HCT116 (cell line): ENCODE measurements at regions not wholly inside any gene's neighbourhood (a gene's known extent, or its start where the extent isn't known, plus 50 kb on each side); places are given as distances from the start of the nearest gene placed in this dataset.

Experiments used
- ATAC-seq: fragments of 200-7000 bp; cut with Tn5 transposase; 2 replicates; pipeline ENCODE4 v1.9.1; 2020; ENCODE audit warnings: mild to moderate bottlenecking, moderate library complexity
- BruUV-seq: library from RNA; stranded (reverse); fragments of 400-500 nt; replicated peaks from 2 replicates; lab custom pipeline; 2021; lab: Mats Ljungman, UMichigan
- CTCF ChIA-PET: fragments of 300-600 bp; sonication (Branson Sonifier 250); formaldehyde crosslinking; loops from one replicate; lab custom pipeline; 2021; ENCODE audit warnings: antibody characterized with exemption; lab: Charles Lee
- POLR2A ChIA-PET: fragments of 300-600, 350-600 bp; sonication (Branson Sonifier 250); formaldehyde crosslinking; loops from one replicate; lab custom pipeline; 2021; ENCODE audit warnings: antibody characterized with exemption; lab: Charles Lee
- RAD21 ChIA-PET, 2 experiments: fragments of 300-600 bp; sonication (Branson Sonifier 250); formaldehyde crosslinking; loops; one replicate each; lab custom pipeline; 2023; ENCODE audit warnings: low total read pairs in 2 of 2; ENCODE audit not compliant: uncharacterized antibody in 2 of 2, unreplicated experiment in 2 of 2, low non-redundant PET in 1 of 2; lab: Charles Lee
- DNase-seq: peaks from one replicate; pipeline ENCODE4 v3.0.0-alpha.2; 2010; ENCODE audit warnings: low read depth, low spot score
- H2AFZ ChIP-seq: fragments of 200-600 bp; shearing (Covaris generic), sonication (generic); 2 replicates; pipeline ENCODE4 v1.6.1; 2017; ENCODE audit warnings: low read depth, mixed run types, mixed read lengths, antibody characterized with exemption, low read length; ENCODE audit not compliant: poor library complexity, severe bottlenecking
- H3K27ac ChIP-seq: 2 replicates; pipeline ENCODE4 v1.5.1; 2012; ENCODE audit warnings: low read depth, low read length
- H3K27me3 ChIP-seq: fragments of 200-600 bp; sonication (generic); 2 replicates; pipeline ENCODE4 v1.6.1; 2016; ENCODE audit warnings: mixed run types, low read length, mixed read lengths; ENCODE audit not compliant: insufficient read depth
- H3K36me3 ChIP-seq, 2 experiments: fragments of 200-500 bp in 1 of 2; fragments of 200-600 bp in 1 of 2; sonication (Bioruptor generic) in 1 of 2; sonication (generic) in 1 of 2; 2 replicates each; pipeline versions ENCODE4 v1.5.1 to v1.6.1; 2014 to 2016; ENCODE audit warnings: low read length in 2 of 2, inconsistent platforms in 1 of 2, mixed read lengths in 1 of 2, mixed run types in 1 of 2; ENCODE audit not compliant: insufficient read depth in 2 of 2, control insufficient read depth in 1 of 2
- H3K4me1 ChIP-seq, 2 experiments: fragments of 200-600 bp in 1 of 2; sonication (generic) in 1 of 2; 2 replicates each; pipeline versions ENCODE4 v1.5.1 to v1.6.1; 2012 to 2017; ENCODE audit warnings: low read length in 2 of 2, inconsistent platforms in 1 of 2, mild to moderate bottlenecking in 1 of 2, mixed read lengths in 1 of 2, mixed run types in 1 of 2, moderate library complexity in 1 of 2; ENCODE audit not compliant: insufficient read depth in 2 of 2, control insufficient read depth in 1 of 2
- H3K4me2 ChIP-seq: fragments of 200-600 bp; sonication (generic); 2 replicates; pipeline ENCODE4 v1.6.1; 2017; ENCODE audit warnings: mixed run types, low read length, mixed read lengths
- H3K4me3 ChIP-seq, 2 experiments: fragments of 200-600 bp in 1 of 2; sonication (generic) in 1 of 2; replicated peaks in 1 of 2; 2 replicates each; pipeline ENCODE4 v1.5.1; 2011 to 2016; ENCODE audit warnings: low read length in 2 of 2, control low read depth in 1 of 2, low read depth in 1 of 2, mild to moderate bottlenecking in 1 of 2, mixed read lengths in 1 of 2, mixed run types in 1 of 2
- H3K79me2 ChIP-seq: fragments of 200-600 bp; sonication (generic); 2 replicates; pipeline ENCODE4 v1.6.1; 2017; ENCODE audit warnings: mild to moderate bottlenecking, mixed run types, low read length, moderate library complexity, mixed read lengths; ENCODE audit not compliant: insufficient read depth
- H3K9ac ChIP-seq: fragments of 200-600 bp; sonication (generic); 2 replicates; pipeline ENCODE4 v1.6.1; 2016; ENCODE audit warnings: low read length, mixed read lengths
- H3K9me2 ChIP-seq: fragments of 200-600 bp; sonication (generic), shearing (Covaris generic); 2 replicates; pipeline ENCODE4 v1.6.1; 2017; ENCODE audit warnings: mixed run types, mild to moderate bottlenecking, moderate library complexity; ENCODE audit not compliant: insufficient read depth
- H3K9me3 ChIP-seq, 2 experiments: fragments of 200-500 bp in 1 of 2; fragments of 200-600 bp in 1 of 2; sonication (Bioruptor generic) in 1 of 2; sonication (generic) in 1 of 2; 2 replicates each; pipeline ENCODE4 v1.6.1; 2014 to 2017; ENCODE audit warnings: low read length in 2 of 2, mixed read lengths in 2 of 2, inconsistent platforms in 1 of 2, low read depth in 1 of 2, mild to moderate bottlenecking in 1 of 2, mixed run types in 1 of 2, moderate library complexity in 1 of 2; ENCODE audit not compliant: control insufficient read depth in 1 of 2, insufficient read depth in 1 of 2
- H4K20me1 ChIP-seq: fragments of 200-600 bp; sonication (generic), shearing (Covaris generic); 2 replicates; pipeline ENCODE4 v1.6.1; 2017; ENCODE audit warnings: mixed run types, mild to moderate bottlenecking, moderate library complexity; ENCODE audit not compliant: insufficient read depth
- CEBPB ChIP-seq: IDR thresholded peaks from 2 replicates; pipeline ENCODE4 v1.6.1; 2012; ENCODE audit warnings: low read depth
- ELF1 ChIP-seq: IDR thresholded peaks from 2 replicates; pipeline ENCODE4 v1.6.1; 2012; ENCODE audit warnings: low read depth, borderline replicate concordance
- EZH2phosphoT487 ChIP-seq: fragments of 200-600 bp; IDR thresholded peaks from 2 replicates; pipeline ENCODE4 v1.6.1; 2018; ENCODE audit warnings: antibody characterized with exemption, borderline replicate concordance
- RAD21 ChIP-seq: IDR thresholded peaks from 2 replicates; pipeline ENCODE4 v1.6.1; 2012; ENCODE audit warnings: low read depth, mild to moderate bottlenecking
- intact Hi-C: fragments of 100-400 bp; cut with micrococcal nuclease; formaldehyde crosslinking; loops from 2 replicates; pipeline ENCODE4 v1.10.0; 2022
- TF ChIP-seq, protein P1 (sequence below), 3 experiments: fragments of 200-600 bp in 1 of 3; sonication (generic) in 1 of 3; IDR thresholded peaks in 2 of 3; conservative IDR thresholded peaks in 1 of 3; 2 replicates each; pipeline ENCODE4 v1.5.1; 2012 to 2017; ENCODE audit warnings: low read depth in 2 of 3, low read length in 2 of 3, antibody characterized with exemption in 1 of 3, borderline replicate concordance in 1 of 3, control low read depth in 1 of 3, mild to moderate bottlenecking in 1 of 3, mixed read lengths in 1 of 3, mixed run types in 1 of 3, moderate library complexity in 1 of 3; ENCODE audit not compliant: insufficient read depth in 1 of 3

DNA sequence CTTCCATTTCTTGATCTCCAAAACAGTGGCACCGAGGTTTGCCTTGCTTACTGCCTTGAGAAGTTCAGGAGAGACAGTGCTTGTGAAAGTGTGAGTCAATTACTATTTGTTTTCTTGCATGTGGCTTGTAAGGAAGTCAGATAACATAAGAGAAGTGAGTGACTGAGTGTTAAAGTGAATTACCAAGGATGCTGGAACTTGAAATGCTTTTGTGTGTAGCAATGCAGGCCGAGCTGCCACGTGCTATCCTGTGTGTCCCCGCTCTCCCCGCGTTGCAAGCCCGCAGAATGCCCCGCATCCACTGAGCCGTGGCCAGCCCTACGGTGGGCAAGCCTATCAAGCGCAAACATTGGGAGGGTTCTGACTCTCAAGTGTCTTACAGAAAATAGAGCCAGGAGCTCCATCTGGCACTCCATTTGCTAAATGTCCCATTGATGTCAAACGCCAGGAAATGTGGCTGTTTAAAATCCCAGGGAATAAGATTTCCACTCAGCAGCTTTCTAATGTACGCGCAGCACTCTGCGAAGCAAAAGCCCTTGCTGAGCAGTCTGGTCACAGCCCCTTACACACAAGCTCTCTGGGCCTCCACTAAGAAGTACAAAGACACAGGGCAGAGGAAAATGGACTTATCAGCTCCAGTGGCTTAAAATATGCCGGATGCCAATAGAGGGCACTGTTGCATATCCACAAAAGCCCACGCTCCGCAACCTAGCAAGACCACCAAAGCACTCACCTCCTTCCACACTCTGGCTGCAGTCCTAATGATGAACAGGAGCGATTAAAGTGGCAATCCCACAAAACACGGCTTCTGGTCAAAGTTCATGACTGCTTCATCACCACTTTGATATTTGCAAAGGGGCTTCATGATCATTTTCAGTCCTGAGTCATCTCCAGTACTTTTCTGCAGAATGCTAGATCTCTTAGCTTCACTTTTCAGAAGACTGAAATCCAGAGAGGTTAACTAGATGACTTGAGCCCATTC lies 158.0 kb upstream of the ITGB1 start:
- BruUV-seq: no TSS peak
- TF ChIP-seq RAD21 (peak; percentile 74), ELF1 (no peak)
- TF ChIP-seq, protein P1, sequence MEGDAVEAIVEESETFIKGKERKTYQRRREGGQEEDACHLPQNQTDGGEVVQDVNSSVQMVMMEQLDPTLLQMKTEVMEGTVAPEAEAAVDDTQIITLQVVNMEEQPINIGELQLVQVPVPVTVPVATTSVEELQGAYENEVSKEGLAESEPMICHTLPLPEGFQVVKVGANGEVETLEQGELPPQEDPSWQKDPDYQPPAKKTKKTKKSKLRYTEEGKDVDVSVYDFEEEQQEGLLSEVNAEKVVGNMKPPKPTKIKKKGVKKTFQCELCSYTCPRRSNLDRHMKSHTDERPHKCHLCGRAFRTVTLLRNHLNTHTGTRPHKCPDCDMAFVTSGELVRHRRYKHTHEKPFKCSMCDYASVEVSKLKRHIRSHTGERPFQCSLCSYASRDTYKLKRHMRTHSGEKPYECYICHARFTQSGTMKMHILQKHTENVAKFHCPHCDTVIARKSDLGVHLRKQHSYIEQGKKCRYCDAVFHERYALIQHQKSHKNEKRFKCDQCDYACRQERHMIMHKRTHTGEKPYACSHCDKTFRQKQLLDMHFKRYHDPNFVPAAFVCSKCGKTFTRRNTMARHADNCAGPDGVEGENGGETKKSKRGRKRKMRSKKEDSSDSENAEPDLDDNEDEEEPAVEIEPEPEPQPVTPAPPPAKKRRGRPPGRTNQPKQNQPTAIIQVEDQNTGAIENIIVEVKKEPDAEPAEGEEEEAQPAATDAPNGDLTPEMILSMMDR (IDR thresholded peaks at IDR 0.05 in 2 of 3, conservative IDR thresholded peaks at IDR 0.05 in 1 of 3; ENCODE audit: borderline replicate concordance in 1 of 3, insufficient read depth in 1 of 3, low read depth in 2 of 3, low read length in 2 of 3): peak; percentile 59 to 73 (median 71); a peak in 5 of 6 replicates
- TF ChIP-seq, all 23 proteins: peak for 2
- H3K9me2 ChIP-seq: no peaks in the 10 kb centered on the region
- no peaks in the 10 kb centered on the region for H3K79me2 ChIP-seq
- no peaks in the 10 kb centered on the region for H3K9me3 ChIP-seq
- ATAC-seq (peak; percentile 90), DNase-seq (peak; percentile 41)
- no peak overlapping the region for H3K4me2 ChIP-seq
- ChIA-PET RAD21 (interaction anchor here (1.0 to 1.2 kb wide), 2 partner anchors 40 kb away, joined by 3 to 5 read pairs; no protein-coding TSS in a partner anchor), CTCF (interaction anchor here (0.5 to 1.8 kb wide), 22 partner anchors 9 to 1023 kb away, joined by 3 to 7 read pairs (median 4); no protein-coding TSS in a partner anchor), POLR2A (interaction anchor here (1.4 kb wide), 1 partner anchor 11 kb away, joined by 5 read pairs; no protein-coding TSS in a partner anchor)
- H4K20me1 ChIP-seq: no peaks in the 10 kb centered on the region
- intact Hi-C loops: no loop called here
- no peak overlapping the region for H2AFZ ChIP-seq
- H3K4me3 ChIP-seq: no peak overlapping the region
- no peak overlapping the region for H3K9ac ChIP-seq
- no peak overlapping the region for H3K27ac ChIP-seq
- no peaks in the 10 kb centered on the region for H3K36me3 ChIP-seq
- no peaks in the 10 kb centered on the region for H3K27me3 ChIP-seq
- peaks cover 0 to 6% of the 10 kb centered on the region in 2 experiments; a peak in 1 of 4 replicates for H3K4me1 ChIP-seq

DNA sequence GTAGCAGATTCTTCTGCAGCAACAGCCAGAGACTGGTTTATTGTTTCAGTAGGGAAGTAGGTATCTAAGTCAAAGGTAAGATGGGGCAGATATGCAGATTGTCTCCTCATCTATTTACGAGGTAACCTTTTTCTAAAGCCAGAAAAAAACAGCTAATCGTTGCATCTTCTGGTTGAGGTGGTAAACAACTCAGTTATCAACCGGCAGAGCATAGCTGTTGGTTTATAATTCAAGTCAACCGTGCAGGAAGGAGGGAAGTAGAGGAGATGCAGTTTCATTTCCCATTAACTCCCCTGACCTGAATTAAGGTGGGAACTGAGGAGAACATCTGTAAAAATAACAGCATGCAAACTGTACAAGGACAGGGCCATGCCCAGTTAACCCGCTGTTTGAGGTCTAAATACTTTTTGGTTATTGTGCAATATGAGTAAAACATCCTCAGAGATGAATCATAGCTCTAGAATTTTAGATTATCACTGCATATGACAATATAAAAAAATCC lies 156.5 kb upstream of the ITGB1 start:
- Histone ChIP-seq H3K27me3 (no peaks in the 10 kb centered on the region), H3K4me2 (no peak overlapping the region), H3K9me3 (no peaks in the 10 kb centered on the region), H3K9ac (no peak overlapping the region), H3K4me1 (peaks cover 0 to 6% of the 10 kb centered on the region in 2 experiments; a peak in 1 of 4 replicates), H3K27ac (no peak overlapping the region), H3K79me2 (no peaks in the 10 kb centered on the region), H3K4me3 (no peak overlapping the region), H3K36me3 (no peaks in the 10 kb centered on the region), H4K20me1 (no peaks in the 10 kb centered on the region), H3K9me2 (no peaks in the 10 kb centered on the region), H2AFZ (no peak overlapping the region)
- DNase-seq (no peak), ATAC-seq (no peak)
- RAD21 ChIA-PET: no interaction called here
- 0 out of 2 replicates have a peak, but pooled peaks have one; percentile 42 for TF ChIP-seq CEBPB
- TF ChIP-seq EZH2phosphoT487: no peak
- intact Hi-C loops: no loop called here
- CTCF ChIA-PET: no interaction called here
- POLR2A ChIA-PET: no interaction called here
- no TSS peak for BruUV-seq
